ENCODE measurements at regions not wholly inside any gene's neighbourhood (a gene's known extent, or its start where the extent isn't known, plus 50 kb on each side); places are given as distances from the start of the nearest gene placed in this dataset.
"Not testable (repeated sequence)": the region's sequence is repeated elsewhere in the genome, so short reads cannot be mapped to it uniquely, and the experiment has no call there.

DNA sequence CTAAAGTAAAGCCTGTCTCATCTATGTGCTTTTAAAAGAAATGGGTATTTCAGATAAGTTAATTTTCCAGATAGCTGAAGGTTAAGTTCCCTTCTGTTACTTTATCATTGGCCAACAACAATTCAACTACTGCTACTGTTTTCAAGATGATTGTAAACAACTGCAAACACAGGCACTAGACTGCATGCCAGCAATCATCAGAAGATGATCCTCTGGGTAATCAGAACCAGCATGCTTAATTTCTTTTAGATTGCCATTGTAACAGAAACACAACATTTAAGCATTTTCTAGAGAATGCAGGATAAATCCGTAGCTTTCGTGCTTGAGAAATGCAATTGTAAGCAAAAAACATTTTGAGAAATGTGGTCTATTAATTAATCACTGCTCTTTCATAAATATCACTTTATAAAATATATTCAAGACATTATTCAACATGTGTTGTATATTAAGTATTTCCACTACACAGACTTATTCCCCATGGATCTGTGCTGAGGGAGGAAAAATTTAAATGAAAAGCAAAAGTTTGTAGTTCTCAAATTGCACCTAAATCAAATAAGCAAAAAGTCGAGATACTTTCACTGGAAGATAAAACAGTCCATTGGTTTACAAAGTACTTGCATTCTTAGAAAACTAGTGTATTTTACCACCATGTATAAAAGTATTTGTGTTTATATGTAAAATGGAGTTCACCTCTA, 133.7 kb downstream of the ATL2 start:
- no peak for DNase-seq

DNA sequence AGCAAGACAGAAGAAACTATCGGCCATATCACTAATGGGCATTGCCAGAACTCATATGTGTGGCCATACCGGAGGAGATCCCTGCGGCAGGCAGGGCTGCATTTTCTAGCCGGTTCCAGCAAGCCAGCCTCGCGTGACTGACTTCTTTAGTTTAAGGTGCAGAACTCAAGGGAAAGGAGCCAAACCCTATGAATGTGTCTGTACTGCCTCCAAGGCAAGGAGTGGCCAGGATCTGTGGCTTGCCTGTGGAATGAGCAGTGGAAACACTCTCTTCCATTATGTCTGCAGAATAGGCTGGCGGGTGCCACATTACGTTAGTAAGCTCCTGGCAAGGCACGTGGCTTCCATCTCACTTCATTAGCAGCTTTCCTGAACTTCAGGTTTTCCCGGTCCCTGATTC, 137.6 kb downstream of the ATL2 start:
- DNase-seq, result no peak

DNA sequence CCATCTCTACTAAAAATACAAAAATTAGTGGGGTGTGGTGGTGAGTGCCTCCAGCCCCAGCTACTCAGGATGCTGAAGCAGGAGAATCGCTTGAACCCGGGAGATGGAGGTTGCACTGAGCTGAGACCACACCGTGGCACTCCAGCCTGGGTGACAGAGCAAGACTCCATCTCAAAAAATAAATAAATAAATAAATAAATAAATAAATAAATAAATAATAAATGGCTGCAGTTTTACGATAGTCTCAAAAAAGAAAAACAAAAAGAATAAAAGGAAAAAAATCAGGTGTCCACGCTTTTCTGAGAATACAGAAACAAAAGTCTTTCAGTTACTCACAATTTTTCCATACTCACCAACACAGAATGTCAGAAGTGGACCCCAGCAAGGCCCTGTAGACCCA, 138.4 kb downstream of the ATL2 start:
- DNase-seq, result not testable (repeated sequence)

DNA sequence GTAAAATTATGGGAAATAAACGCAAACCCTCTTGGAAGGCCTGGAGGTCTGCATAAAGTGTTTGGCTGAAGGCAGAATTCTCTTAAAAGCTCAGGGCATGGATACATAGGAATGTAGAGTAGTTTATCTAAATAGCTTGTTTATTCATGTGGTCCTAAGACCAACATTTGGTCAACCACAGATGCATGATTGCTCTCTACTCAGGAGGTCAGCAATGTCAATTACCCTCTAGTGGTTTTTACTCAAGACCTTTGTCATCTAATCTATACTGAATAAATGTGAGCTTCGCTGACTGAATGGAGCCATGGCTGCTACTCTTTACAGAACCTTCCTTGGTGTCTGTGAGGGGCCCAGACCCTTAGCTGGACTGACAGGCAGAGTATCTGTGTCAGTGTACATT, 139.8 kb downstream of the ATL2 start:
- DNase-seq, result no peak

DNA sequence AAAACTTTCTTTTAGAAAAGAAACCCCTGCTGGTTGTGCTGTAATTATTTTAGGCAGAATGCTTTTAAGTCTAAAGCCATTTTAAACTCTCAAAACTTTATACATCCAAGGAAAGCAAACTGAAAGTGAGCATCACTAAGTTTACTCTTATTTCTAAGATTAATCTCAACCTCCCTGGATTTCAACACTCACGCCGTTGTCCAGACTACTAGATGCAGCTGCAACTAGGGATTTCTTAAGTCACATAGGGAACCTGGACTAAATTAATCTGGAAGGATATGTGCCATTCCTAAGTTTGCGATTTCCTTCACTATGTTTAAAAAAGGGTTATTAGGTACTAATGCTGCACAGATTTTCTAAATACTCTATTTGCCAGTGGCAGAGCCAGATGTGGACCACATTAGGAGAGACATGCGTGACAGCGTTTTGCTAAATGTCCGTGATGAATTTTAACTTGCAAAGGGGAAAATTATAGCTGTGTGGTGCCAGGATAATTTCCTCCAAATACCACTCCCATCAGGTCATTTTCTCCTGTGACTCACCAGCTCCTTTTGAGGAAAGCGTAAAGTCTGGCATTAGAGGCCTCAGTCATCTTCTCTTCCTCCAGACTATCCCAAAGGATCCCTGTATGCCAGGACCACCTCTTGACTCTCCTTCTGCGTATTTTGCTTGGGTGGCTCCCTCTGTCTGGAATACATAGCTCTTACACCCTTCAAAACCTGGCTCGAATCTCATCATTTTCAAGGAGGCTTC, 143.7 kb downstream of the ATL2 start:
- DNase-seq, result no peak

DNA sequence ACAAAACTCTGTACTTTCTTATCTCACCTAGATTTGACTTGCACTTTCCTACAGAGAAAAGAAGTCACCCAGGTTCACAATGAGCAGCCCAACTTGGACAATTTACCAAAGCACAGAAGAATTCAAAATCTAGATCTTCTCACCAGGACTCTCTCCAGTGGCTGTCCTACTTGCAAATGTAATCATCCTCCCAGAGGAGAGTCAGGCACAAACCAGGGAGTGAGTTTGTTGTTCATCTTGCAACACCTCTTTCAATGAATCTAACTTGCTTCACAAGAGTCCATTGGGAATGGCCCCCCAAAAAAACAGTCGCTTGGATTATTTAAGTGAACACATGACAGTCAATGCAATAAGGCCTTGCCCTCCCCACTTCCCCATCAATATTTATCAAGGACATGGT, 144.6 kb downstream of the ATL2 start:
- no peak for DNase-seq

DNA sequence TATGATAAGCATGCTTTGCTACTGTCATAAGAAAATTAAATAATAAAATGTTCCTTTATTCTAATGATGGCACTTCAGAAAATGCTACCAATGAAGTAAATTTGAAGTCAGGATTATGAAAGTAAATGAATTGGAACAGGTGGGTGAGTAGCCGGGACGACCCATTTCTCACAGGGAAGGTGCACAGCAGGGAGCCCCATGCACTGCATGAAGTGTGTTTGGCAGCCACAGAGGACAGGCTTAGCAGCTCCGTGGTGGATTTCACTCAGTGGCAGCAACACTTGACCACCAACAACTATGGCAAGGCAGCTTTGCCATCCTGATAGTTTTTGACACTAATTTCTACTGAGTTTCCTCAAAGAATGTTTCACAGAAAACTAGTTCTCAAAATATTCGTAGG, 146.3 kb downstream of the ATL2 start:
- no peak for DNase-seq

DNA sequence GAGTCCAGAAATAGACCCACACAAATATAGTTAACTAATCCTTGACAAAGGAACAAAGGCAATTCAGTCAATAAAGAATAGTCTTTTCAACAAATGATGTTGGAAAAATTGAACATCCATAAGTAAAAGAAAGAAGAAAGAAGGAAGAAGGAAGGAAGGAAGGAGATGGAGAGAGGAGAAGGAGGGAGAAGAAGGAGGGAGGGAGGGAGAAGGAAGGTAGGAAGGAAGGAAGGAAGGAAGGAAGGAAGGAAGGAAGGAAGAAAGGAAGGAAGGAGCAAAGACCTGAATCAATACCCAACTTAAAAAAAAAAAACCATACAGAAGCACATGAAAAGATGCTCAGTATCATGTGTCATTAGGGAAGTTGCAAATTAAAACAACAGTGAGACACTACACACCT, 148.3 kb downstream of the ATL2 start:
- no peak for DNase-seq

DNA sequence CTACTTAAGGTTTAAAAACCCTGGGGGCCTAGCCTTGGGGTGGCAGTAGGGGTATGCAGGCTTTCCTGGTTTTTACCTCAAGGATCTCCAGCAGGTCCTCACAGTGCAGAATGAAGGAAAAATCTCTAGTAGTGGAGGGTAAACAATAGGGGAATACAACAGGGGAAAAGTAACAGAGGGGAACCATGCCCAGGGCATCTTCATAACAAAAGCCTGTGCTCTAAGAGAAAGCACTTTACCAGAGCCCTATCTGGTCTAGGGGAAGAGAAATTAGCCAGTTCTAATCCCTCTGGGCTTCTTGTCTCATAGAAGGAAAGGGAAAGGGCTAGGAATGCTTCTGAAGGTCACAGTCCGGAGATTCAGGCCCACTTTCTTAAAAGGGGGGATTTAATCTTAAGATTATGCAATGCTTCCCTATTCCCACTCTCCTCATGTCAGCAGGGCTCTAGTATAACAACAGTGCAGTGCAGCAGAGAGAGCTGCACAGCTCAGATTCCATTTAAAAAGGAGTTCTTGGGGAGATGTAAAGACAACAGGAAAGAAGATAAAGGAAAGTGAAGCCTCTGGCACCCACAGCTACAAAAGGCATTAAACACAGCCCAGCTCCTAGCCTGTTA, 149.0 kb upstream of the CYP1B1 start:
- no peak for DNase-seq

DNA sequence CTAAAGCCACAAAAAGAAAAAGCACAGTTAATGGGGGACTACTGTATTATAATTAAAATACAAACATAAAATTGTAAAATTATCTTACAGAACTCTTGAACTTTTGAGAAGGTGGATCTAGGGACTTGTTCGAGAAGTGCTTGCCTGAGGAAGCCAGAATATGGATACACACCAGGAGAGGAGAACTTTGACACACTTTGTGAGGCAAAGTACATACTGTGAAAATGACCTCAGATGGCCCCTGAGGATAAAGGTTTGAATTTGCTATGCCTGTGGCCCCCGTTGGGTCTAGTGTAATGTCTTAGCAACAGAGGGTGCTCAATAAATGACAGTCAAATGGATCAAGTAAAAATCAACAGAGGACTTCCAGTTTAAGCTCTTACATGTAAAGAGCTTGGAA, 148.2 kb upstream of the CYP1B1 start:
- no peak for DNase-seq

DNA sequence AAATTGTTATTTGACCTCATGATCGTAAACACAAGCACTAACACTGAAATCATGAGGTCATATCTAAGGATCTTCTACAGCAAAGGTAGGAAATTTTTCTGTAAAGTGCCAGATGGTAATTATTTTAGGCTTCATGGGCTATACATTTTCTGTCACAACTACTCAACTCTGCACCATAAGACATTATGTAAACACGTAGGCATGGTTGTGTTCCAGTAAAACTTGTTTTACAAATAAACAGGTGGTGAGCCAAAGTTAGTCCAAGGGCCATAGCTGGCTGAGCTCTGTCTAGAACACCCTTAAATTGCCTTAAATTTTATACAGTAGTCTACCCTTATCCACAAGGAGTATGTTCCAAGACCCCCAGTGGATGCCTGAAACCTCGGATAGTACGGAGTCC, 147.3 kb upstream of the CYP1B1 start:
- DNase-seq, result no peak

DNA sequence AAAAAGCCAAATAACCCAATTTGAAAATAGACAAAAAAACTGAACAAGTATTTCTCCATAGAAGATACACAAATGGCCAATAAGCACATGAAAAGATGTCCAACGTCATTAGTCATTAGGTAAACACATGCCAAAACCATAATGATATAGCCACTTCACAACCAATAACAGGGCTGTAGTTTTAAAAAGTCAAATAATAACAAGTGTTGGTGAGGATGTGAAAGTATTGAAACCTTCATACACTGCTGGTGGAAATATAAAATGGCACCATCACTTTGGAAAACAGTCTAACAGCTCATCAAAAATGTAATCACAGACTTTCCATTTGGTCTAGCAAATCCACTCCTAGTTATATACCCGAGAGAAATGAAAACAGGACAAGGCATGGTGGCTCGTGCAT, 144.2 kb upstream of the CYP1B1 start:
- no peak for DNase-seq

DNA sequence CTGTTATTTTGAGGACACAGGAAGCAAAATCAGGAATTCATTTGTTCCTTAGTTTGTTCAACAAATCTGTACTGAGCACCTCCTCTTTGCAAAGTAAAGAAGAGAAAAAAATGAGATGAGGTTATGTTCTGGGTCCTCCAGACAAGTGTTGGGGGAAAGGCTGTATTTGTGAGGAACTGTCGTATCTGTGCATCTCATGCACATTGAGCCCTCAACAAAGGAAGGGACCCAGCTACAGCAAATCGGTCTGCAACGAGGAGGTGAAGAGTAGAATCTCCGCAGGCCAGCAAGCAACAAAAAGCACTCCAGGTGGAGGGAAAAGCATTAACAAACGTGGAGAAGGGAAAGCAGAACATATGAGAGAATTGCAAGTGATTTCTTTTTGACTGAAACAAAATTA, 143.0 kb upstream of the CYP1B1 start:
- no peak for DNase-seq

DNA sequence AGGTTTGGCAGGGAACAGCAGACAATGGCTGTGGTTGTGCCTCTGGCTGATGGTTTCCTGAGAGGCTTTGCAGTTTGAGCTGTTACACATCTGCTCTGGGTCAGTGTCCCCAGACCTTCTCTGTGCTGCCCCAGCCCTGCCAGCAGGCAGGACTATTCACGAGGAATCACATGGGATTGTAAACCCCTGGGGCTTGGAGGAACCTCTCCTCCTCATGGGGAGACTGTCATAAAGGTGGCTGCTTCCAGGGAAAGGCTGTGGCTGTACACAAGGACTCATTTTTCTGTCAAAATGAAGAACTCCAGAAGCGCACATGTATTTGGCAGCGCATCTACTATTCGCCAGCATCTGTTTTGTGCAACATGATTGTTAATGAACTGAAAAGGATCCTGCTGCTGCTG, 142.6 kb upstream of the CYP1B1 start:
- DNase-seq, result no peak

DNA sequence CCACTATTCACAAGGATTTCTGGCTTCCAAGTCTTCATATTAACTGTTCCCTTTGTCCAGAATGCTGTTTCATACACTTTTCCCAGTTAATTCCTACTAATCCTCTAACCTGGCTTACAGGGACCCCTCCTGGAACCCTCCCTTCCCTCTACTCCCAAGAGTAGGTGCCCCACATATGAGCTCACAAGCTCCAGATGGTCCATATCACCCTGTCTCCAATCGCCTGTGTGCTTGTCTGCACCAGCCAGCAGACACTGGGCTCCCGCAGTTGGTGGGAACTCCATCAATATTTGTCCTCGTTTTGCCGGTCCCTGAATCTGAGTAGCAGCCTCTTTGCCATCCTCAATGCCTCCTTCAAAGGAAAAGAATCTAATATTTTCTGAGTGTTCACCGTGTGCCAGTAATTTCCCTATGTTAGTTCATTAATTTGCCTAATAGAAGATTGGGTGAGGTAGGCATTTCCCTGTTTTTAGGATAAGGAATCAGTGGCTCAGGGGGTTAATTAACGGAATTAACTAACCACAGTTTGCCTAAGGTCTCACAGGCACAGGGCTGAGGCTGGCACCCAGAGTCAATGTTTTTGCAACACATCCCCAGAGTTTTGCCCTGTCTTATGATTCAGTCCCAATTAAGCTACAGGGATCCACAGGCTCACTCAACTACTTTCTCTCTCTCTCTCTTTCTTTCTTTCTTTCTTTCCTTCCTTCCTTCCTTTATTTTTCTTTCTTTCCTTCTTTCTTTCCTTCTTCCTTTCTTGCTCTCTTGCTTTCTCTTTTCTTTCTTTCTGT, 141.6 kb upstream of the CYP1B1 start:
- no peak for DNase-seq

DNA sequence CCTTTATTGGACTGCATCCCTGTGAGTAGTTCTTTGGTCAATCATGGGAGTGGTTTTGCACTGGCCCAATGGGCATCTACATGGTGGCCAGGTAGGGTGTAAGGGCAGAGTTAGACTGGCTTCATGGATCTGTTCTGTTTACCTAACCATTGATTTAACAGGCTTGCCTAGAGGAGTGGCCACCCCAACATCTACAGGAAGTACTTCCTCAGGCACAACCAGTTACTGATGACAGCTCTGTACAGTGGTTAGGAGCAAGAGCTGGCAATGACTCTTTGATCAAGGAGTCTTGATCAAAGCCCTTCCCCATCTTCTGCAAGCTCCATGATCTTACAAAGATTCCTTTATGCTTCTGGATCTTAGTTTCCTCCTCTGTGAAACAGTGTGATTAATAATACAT, 140.9 kb upstream of the CYP1B1 start:
- DNase-seq, result no peak

DNA sequence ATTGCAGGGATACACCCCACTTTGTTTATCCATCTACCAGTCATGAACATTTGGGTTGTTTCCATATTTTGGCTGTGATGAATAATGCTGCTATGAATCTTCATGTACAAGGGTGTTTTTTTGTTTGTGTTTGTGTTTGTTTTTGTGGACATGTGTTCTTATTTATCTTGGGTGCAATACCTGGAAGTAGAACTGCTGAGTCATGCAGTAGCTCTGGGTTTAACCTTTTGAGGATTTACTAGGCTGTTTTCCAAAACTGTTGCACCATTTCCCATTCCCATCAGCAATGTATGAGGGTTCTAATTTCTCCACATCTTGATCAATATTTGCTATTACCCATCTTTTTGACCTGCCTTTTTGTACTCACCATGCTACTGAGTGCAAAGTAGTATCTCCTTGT, 140.0 kb upstream of the CYP1B1 start:
- DNase-seq, result no peak

DNA sequence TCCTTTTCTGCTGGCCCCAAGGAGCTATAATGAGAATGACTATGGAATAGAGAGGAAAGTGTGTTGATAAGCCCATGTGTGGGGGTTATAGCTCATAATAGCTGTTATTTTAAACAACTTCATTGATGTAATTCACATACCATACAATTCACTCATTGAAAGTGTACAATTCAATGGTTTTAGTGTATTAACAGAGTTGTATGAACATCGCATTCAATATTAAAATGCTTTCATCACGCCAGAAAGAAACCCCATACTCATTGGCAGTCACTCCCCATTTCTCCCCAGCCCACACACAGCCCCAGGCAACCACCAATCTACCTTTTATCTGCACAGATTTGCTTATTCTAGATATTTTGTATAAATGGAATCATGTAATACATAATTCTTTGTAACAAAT, 139.6 kb upstream of the CYP1B1 start:
- no peak for DNase-seq

DNA sequence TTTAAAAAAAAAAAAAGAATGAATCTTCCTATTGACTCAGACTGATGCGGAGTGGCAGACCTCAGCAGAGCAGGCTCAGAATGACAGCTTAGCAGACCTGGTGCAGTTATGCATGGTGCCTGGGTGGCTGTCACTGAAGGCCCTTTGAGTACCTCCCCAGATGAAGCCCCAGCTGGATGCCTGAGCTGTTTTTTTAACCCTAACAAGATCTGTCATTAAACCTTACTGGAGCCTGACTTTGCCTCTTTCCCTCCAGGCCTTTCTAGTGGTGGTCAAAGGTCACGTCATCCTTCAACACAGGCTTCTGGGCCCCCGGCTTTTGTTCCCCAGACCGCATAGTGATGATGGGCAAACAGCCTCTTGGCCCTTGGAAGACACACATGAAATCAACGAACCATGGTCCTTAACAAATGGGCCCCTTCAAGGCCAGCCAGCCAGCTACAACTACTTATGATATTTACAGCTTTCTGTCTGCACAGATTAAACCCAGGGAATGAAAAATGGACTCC, 138.3 kb upstream of the CYP1B1 start:
- DNase-seq, result peak; percentile 7

DNA sequence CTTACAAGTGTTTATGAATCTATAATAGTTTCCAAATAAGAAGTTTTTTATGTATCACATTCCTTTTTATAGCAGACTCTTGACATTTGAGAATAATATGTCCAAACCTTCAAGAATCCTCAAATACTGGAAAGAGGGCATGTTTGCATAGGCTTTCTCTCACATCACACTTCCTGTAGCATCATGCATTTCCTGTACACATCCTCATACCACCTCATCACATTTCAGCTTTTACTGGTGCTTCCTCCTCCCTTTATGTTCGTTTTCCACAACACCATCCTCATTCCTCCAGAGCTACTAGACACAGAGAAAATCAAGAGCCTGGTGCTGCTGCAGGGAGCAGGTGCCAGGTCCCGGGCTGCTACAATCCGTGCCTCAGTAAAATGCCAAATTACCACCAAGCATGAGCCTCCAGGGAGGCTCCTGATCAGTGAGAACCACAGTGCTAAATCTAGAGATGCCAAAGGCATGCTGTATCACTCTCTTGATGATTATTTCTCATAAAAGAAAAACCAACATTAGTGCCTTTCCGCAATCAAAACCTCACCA, 137.7 kb upstream of the CYP1B1 start:
- no peak for DNase-seq

DNA sequence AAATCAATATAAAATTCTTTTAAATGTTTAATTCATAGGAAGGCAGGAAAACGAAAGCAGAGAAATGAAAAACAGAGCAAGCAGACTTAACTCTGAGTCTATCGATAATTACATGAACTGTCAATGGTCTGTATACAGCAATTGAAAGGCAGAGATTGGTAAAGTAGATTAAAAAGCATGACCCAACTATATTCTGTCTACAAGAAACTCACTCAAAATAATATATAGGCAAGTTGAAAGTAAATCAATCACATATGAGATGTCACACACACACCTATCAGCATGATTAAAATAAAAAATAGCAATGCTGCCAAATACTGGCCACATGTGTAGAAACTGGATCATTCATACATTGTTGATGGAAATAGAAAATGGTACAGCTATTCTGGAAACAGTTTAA, 136.4 kb upstream of the CYP1B1 start:
- DNase-seq, result no peak

DNA sequence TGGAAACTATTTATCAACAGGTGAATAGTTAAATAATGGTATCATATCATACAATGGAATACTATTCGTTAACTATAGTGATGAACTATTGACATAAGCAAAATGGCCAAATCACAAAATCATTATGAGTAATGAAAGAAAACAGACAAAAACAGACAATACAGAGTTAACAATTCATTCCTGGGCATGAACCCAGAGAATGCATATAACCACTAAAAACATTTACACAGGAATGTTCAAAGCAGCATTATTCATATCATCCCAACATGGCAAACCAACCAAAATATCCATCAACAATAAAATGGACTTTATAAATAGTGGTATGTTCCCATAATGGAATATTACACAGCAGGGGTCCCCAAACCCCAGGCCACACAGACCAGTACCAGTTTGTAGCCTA, 131.2 kb upstream of the CYP1B1 start:
- DNase-seq, result no peak

DNA sequence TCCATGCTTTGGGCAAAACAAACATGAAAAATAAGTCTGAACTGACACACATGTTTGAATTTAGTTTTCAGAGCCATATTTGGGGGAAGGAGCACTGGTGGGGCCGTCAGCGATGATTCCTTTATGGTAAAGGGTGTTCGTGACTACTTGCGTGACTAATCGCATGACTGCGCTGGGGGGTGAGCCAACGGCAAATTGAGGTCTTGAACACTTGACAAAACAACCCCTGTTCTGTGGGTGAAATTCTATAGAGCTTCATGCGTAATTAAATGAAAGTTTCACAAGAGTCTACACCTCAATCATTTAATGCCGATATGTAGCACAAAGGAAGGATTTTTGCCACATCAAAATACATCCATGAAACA, 127.5 kb upstream of the CYP1B1 start:
- no peak for DNase-seq
